Medulla oblongata (tissue), 1 donor: ENCODE measurements at regions not wholly inside any gene's neighbourhood (a gene's known extent, or its start where the extent isn't known, plus 50 kb on each side); places are given as distances from the start of the nearest gene placed in this dataset.

Source experiments
- DNase-seq: peaks from one replicate; pipeline ENCODE4 v3.0.0-alpha.2; 2015; ENCODE audit errors: extremely low spot score

DNA sequence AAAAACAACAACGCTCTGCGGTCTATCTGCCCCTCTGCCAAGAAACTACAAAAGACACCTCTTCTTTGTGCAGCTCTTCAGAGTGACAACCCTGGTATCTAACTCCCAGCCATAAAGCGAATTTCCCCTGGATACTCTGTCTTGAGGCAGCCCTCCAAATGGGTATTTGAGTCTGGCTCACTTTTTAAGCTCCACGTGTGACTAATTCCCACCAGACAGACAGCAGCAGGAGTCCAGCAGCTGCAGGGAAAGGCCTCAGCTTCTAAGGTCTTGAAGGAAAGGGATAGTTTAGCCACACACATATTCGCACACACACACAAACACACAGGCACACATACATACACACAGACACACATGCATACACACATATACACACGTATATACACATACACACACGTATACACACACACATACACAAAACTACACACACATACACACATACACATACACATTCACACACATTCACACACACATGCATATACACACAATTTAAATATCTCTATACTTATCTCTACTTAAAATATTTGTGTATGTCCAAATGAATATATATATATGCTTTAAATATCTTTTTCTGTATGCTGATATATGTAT, 188.8 kb downstream of the TSHZ3 start:
- DNase-seq, result no peak

DNA sequence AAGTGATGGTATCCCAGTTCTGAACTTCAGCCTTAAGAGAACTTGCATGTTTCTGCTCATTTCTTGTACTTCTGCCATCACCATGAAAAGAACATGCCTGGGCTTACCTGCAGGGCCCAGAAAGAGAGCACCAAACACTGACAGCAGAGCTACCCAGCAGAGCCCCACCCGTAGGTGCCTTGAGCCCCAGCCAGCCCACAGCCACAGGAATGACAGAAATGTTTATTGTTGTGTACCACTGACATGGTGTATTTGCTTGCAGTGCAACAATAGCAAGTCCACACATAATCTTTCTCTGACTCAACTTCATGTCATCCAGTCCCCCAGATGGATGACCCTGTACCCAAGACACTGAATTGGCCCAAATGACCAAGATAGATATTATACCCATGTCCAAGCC, 195.2 kb downstream of the TSHZ3 start:
- no peak for DNase-seq

DNA sequence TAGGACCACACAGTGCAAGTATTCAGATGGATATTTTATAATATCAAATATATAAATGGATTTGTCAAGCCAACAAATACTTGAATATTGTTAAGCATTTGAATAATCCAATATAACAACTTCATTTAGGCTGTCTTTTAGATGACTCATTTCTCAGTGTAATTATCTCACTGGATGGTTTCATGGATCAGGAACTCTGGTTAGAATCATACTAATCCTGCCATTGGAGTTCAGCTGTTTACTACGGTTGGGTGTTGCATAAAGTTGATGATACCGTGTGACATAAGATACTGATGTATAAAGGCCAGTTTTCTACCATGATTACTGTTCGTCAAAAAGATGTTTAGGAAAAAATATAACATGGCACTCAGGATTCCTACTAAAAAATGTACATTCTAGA, 196.3 kb downstream of the TSHZ3 start:
- no peak for DNase-seq

DNA sequence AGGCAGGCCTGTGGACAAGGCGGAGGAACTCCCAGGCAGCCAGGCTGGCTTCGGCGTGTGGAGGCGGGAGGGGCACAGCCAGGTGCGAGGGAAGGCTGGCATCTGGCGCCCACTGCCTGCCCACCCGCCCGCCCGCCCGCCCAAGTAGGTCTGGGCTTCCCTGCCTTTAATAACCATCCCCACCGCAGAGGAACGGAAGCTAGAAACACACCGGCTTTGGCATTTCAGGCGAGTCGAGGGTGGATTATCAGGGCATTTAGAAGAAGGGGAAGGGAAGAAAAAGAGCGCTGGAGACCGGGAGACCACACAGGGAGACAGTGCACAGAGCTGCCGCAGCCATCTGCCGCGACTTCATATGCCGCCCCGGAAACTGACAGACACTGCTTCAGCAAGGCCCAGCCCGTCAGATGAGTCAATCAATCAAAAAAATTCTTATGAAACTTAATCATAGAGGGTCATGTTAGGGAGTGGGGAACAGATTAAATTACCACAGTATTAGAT, 199.7 kb downstream of the TSHZ3 start:
- DNase-seq, result no peak

DNA sequence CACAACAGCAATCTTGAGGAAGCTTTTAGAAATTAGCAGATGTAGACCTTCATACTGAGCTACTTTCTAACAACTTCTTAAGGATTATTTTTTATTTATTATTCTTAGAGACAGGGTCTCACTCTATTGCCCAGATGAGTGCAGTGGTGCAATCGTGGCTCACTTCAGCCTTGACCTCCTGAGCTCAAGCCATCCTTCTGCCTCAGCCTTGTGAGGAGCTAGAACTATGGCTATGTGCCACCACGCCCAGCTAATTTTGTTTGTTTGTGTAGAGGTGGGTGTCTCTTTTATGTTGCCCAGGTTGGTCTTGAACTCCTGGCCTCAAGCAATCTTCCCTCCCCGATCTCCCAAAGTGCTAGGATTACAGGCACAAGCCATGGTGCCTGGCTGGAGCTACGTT, 200.6 kb downstream of the TSHZ3 start:
- no peak for DNase-seq

DNA sequence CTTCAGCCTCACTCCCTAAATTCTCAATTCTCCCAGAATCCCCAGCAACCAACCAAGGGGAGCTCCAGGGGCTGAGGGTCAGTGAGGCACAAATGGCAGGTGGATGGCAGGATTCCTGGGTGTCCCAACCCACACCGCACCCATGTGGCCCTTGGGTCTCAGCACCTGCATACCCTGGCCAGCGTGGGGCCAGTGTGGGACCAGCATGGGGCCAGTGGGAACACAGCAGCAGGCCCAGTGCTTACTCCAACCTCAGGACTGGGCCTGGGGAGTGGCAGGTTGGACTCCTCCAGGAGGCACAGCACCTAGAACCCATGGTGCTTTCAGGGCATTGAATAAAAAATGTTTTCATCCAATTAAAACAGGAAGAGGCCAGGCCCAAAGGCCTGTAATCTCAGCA, 202.0 kb downstream of the TSHZ3 start:
- no peak for DNase-seq

DNA sequence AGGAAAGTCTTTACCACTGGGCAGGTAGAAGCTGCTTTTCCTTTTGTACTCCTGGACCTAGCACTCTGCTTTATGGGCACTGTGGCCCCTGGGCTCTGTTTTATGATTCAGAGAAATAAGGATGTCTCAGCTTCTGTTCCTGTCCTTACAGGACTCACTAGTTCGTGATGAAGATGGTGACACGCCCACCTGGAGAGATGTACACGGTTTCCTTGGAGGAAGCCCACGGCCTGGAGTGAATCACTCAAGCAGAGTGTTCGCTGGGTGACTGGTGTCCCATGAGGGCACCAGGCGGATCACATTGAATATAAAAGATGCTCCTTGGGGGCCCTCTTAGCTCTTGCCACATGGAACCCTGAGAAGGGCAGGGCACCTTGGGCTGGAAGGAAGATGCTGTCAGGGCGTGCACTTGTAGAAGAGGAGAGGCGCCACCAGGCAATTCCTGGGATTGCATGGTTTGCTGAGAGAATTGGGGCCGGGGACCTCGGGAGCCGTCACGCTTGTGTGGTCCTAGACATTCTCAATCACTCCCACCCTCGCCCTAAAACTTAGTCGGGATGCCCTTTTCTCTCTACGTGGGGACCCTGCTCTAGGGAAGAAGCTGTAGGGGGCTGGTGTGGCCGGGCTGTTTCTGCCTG, 202.6 kb downstream of the TSHZ3 start:
- no peak for DNase-seq

DNA sequence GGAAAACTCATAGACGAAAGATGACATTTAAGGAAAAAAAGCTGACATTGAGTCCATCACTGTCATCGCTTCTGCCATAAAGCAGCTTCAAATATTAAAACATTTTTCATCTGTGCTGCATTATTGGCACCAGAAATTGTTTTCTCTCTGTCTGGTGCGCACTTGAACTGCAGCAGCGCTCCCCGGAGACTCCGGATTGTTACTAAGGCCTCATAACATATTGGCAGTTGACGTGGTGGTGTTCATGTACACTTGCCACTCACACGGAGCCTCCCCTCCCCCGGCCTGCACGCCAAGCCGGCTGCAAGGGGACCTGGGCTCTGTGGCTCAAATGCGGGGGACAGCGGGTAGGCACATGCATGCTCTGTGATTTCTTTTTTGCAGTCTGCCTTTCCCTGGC, 203.2 kb downstream of the TSHZ3 start:
- no peak for DNase-seq

DNA sequence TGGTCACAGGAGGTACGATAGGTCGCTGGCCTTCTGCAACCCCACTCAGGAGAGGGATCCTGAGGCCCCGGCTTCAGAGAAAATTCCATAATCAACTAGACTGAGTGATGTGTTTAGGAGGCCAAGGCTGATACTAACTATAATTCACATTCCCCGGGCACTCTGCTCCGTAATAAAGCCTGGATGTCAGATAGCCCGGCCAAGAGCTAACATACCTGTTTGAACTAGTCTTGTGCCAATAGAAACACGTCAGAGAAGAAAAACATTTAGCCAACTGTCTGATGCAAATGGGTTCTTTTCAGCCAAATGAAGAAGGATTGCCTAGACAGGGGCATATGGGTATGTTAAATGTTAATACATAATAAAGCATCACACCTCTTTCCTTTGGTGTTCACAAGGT, 204.2 kb downstream of the TSHZ3 start:
- no peak for DNase-seq

DNA sequence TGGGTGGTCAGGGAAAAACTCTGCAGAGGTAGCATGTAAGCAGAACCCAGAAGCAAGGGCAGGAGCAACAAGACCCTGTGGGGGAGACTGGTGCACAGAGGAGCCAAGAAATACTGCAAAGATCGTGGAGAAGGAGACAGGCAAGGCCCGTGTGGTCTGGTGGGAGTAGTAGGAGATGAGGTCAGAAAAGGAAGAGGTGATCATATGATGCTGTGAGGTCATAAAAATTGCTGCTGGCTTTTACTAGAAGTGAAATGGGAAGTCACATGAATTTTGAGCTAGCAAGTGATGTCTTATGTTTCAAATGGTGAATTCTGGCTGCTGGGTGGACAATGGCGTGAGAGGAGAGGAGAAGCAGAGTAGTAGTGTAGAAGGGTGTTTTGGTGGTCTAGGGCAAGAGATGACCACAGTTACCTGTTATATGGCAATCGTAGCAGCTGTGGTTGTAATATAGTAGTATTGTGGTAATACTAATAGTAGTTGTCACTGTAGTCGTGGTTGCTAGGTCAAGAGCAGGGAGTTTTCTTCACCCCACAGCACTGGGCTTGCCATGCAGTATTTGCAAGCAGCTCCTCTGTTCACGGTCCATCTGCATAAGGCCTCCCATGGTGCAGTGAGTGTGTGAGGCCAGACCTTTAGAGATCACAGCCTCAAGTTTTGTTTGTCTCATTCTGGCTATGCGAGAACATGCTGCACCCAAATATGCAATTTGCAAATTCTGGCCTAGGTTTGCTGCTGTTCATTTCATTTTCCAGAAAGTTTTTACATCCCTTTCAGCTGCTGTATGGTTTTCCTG, 205.0 kb downstream of the TSHZ3 start:
- DNase-seq, result no peak

DNA sequence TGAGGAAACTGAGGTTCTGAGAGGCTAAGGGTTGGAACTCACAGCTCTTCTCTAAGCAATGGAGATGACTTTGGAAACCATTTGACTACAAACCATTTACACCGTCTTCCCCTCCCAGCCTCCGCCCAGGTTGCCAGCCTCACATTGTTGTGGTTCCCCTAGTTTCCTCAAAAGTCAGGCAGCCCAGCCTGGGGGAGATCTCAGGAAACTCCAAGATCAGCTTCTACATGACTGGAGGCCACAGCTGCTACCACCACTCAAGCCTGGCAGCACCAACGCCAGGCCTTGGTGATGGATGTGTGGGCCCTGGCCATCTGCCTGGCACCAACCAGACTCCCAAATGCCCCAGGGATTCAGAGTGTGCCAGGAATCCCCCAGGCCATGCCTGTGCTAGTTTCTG, 207.9 kb downstream of the TSHZ3 start:
- DNase-seq, result no peak

DNA sequence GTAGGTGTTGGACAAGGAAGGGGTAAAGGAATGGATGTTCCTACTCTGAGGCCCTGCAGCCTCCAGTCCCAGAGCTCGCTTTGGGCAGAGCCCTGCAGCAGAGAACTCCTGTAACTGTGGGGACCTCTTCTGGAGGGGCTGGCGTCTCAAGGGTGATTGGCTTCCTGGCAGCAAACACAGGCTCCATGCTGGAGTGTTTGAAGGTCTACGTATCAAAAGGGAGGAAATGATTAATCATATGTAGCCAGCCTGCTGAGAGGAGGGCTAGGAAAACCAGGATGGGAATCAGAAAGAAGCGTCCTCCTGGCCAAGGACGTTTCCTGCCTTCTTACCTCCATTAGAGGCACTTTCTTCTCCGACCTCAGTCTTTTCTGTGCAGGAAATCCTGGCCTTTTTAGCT, 208.5 kb downstream of the TSHZ3 start:
- no peak for DNase-seq

DNA sequence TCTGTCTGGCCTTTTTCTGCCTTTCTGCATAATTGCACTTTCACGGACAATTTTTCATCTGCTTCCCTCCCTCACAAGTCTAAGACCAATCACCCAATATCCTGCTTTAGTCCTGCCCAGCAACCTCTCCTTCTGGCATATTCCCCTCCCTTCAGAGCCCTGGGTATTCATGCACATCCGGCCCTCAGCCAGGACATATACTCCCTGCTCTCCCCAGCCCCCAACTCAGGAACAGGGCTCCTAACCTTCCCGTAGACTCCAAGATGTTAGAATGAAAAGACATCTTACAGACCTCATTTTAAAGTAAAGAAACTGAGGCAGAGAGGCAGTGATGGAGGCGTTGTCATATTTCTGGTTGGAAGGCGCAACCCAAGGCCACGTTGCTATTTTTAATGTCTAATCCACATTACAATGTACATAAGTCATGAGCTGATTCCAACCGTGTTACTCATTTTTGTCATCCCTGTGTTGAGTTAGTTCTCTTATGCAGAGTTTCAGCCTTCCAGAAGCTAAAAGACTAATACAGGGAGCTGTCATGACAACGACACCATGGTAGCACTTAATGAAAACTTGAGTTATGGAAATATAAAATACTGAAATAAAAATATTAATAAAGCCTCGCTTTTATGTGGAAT, 209.2 kb downstream of the TSHZ3 start:
- no peak for DNase-seq

DNA sequence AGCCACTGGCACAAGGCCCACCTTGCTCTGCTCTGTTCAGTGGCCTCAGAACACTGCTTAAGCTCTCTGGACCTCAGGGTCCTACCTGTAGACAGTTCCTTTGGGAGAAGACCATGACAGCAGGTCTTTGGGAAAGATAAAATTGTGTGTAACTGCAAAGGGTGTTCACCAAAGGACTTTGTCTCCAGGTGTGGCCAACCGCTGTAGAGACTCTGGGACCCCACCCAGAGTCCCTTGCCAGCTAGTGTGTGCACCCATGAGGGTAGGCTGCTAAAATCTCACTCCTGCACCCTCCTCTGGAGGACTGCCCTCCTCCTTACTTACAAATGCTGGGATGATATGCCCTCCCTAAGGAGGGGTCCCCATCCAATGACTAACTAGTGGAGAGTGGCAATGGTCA, 211.2 kb downstream of the TSHZ3 start:
- DNase-seq, result no peak

DNA sequence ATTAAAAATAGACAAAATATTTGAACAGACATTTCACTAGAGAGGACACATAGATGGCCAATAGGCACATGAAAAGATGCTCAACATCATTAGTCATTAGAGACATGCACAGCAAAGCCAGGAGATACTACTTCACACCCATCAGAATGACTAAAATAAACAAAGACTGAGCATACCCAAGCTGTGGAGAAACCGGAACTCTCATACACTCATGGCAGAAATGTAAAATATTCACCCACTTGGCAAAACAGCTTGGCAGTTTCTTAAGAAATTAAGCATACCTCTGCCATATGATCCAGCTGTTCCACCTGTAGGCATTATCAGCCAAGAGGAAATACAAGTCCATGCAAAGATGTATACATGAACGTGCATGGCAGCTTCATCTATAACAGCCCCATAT, 213.4 kb downstream of the TSHZ3 start:
- DNase-seq, result no peak

DNA sequence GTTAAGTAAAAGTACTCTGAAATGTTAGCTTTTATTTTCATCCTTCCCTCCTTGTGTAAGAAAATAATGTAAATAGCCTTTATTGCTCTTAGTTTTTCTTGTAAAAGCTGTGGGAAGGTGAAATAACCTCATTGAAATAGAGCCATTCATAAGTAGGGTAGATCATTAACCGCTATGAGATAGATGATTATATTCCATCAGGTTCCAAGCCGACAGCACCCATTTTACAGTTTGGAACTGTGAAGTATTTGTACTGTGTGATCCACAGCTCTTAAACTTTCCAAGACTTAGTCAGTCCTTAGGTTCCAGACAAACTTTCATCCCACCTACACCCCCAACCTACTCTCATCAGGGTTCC, 216.5 kb downstream of the TSHZ3 start:
- no peak for DNase-seq

DNA sequence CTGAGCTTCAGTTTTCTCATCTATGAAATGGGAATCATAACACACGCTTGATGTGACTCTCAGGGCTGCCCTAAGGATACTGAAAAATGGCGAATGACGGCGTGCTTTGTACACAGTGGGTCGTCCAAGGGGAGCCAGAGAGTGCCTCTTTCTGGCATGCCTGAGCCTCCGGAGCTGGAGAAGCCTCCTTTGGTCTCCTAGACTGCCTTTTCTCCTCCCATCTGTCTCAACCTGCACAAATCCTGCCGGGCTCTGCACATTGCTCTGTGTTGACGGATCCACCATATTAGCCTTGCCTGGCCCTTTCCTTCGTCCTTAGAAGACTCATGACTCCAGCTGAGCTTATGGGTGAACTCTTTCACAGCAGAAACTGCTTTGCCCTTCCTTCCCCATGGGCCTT, 220.9 kb downstream of the TSHZ3 start:
- DNase-seq, result no peak

DNA sequence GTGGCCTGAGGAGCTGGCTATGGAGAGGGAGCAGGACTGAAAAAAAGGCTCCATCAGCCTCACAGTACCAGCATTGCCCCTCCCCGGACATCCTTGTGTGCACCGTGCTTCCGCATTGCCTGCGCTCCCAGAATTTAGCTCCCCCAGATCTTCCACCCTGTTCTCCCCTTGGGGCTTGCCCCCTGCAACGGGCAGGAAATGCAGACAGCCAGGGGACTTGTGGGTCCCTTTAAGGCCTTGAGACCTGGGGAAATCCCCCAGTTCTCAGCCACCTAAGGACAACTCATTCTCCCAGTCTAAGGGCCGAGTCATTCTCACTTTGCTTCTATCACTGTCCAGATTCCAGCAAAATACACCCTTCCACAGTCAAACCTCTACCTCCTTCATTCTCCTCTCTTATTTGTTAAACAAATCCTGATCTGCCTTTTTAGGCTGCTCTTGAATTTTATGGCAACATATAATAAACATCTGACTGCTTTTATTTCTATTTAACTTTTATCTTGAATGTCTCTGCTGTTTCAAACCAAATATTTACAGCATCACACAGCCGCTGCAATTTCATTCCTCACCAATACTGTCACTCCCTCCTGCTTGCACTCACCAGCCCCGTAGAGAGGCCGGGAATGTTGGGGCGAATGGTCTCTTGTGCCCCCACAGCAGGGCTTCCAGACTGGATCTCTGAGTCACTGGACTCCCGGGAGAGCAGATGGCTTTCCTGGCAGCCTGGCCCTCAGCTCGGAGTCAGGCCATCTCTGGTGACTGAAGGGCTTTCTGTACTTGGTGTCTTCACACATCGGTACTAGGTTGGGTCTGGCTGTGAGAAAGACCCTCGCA, 221.9 kb downstream of the TSHZ3 start:
- no peak for DNase-seq

DNA sequence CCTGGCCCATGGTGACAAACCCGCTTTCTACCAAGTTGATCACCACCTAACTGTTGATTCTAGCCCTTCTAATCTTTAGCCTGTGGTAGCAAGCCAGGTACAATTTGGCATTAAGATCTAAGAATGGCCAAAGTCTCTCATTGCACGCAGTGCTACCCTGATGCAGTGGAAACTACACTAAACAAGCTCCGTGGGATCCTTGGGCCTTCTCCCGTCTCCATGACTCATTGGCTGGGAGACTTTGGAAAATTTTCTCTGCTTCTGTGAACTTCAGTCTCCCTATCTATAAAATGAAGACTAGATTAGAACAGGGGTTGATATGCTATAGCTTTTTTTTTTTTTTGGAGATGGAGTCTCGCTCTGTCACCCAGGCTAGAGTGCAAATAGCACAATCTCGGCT, 223.0 kb downstream of the TSHZ3 start:
- no peak for DNase-seq

DNA sequence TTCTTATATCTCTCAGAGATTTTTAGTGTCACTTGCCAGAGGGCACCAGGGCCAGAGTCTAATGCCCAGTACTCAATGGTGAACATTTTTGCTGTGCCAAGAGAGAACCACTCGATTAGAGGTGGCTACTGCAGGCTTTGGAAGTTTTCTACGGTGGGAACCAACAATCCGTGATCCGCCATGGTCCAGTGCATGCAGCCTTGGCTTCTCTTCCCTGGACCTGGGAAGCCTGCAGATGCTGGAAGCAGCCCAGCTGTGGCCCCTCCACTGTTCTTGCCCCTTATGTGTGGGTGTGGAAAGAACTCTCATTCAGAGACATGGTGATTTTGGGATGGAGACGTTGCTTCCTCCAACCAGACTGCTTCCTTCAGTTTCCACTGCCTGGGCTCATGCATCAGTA, 224.2 kb downstream of the TSHZ3 start:
- DNase-seq, result no peak

DNA sequence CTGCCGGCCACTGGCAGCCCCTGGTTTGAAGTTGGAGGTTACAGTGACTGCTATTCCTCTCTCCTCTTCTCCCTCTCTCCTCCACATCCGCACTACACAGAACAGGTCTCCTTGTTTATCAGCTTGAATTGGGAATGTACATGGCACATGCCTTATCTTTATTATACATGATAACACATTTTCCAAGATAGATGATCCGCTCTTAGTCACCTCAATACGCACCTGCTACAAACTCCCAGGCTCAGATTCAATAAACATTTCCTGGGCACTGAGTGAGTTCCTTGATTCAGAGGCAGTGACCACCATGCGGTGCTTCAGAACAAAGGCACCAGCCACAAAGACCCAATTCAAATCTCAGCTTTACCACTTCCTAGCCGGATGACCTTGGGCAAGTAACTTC, 227.7 kb downstream of the TSHZ3 start:
- DNase-seq, result no peak

DNA sequence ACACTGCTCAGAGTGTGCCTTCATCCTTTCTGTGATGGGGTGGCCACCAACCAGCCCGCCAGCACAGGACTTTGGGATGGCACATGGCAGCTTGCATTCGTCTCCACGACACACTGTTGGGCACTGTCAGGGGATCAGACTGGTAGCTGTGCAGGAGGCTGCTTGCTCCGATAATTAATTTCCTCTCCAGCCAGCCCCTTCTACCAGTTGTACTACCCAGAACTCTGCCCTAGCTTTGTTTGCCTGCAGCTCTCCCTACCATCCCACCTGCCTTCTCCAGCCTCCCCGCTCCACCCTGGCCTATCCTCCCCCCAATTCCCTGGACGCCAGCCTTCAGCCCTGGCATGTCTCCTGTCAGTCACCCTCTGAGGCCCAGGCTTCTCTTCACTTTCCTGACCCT, 228.3 kb downstream of the TSHZ3 start:
- DNase-seq, result no peak
